Prostate gland (tissue), 2 donors: ENCODE measurements at regions not wholly inside any gene's neighbourhood (a gene's known extent, or its start where the extent isn't known, plus 50 kb on each side); places are given as distances from the start of the nearest gene placed in this dataset.

Source experiments
- CTCF ChIP-seq, 4 experiments: fragments of 200-600 bp in 2 of 4; fragments of 450-650 bp in 2 of 4; sonication (generic) in 2 of 4; IDR thresholded peaks; 1 replicate in 3 of 4; 2 replicates in 1 of 4; pipeline ENCODE4 v1.5.1; 2016 to 2019; ENCODE audit warnings: antibody characterized with exemption in 4 of 4, mild to moderate bottlenecking in 2 of 4, moderate library complexity in 2 of 4
- POLR2A ChIP-seq: fragments of 450-650 bp; IDR thresholded peaks from one replicate; pipeline ENCODE4 v1.6.1; 2016; ENCODE audit warnings: antibody characterized with exemption, mild to moderate bottlenecking
- POLR2AphosphoS5 ChIP-seq: sonication (generic); formaldehyde crosslinking; IDR thresholded peaks from one replicate; pipeline ENCODE4 v1.6.1; 2017; ENCODE audit warnings: antibody characterized with exemption

- TF ChIP-seq CTCF (IDR thresholded peaks at IDR 0.05) (no peak), POLR2AphosphoS5 (no peak), POLR2A (no peak)
These were observed 566.0 kb downstream of the TMA16 start for GRCh38 chr4:164060456-164060855.
